Testis (tissue), 2 donors: ENCODE measurements at regions not wholly inside any gene's neighbourhood (a gene's known extent, or its start where the extent isn't known, plus 50 kb on each side); places are given as distances from the start of the nearest gene placed in this dataset.

Experiments used
- CTCF ChIP-seq, 3 experiments: fragments of 450-650 bp in 2 of 3; fragments of 200-600 bp in 1 of 3; sonication (generic) in 1 of 3; IDR thresholded peaks; one replicate each; pipeline ENCODE4 v1.5.1; 2016 to 2019; ENCODE audit warnings: antibody characterized with exemption in 3 of 3, mild to moderate bottlenecking in 2 of 3, moderate library complexity in 1 of 3
- POLR2A ChIP-seq: fragments of 450-650 bp; IDR thresholded peaks from one replicate; pipeline ENCODE4 v1.6.1; 2017; ENCODE audit warnings: antibody characterized with exemption, mild to moderate bottlenecking, moderate library complexity

- TF ChIP-seq CTCF (IDR thresholded peaks at IDR 0.05) (no peak), POLR2A (no peak)
These were observed 72.3 kb upstream of the PRICKLE2 start for GRCh38 chr3:64297563-64297962.
